PC-9 (cell line): ENCODE measurements at regions not wholly inside any gene's neighbourhood (a gene's known extent, or its start where the extent isn't known, plus 50 kb on each side); places are given as distances from the start of the nearest gene placed in this dataset.
"Not testable (repeated sequence)": the region's sequence is repeated elsewhere in the genome, so short reads cannot be mapped to it uniquely, and the experiment has no call there.

ENCODE experiments used
- BruUV-seq: library from RNA; stranded (reverse); fragments of 400-500 nt; replicated peaks from 2 replicates; lab custom pipeline; 2021; lab: Mats Ljungman, UMichigan
- CTCF ChIA-PET: fragments of 300-600 bp; sonication (Branson Sonifier 250); formaldehyde crosslinking; loops from one replicate; lab custom pipeline; 2022; ENCODE audit warnings: antibody characterized with exemption; lab: Charles Lee
- POLR2A ChIA-PET: fragments of 300-600 bp; sonication (Branson Sonifier 250); formaldehyde crosslinking; loops from one replicate; lab custom pipeline; 2022; ENCODE audit warnings: antibody characterized with exemption; ENCODE audit not compliant: unreplicated experiment; lab: Charles Lee
- DNase-seq, 2 experiments: peaks; one replicate each; pipeline versions ENCODE4 v3.0.0 to v3.0.0-alpha.2; 2015 to 2022; ENCODE audit warnings: mixed read lengths in 1 of 2
- H2AFZ ChIP-seq: fragments of 200-600 bp; sonication (generic); 2 replicates; pipeline ENCODE4 v1.8.1; 2017; ENCODE audit warnings: antibody characterized with exemption
- H3F3A ChIP-seq: fragments of 200-600 bp; sonication (generic); 2 replicates; pipeline ENCODE4 v1.8.1; 2017; ENCODE audit warnings: antibody characterized with exemption, mild to moderate bottlenecking, low read depth; ENCODE audit not compliant: insufficient read depth
- H3K27ac ChIP-seq: fragments of 200-600 bp; sonication (generic); 2 replicates; pipeline ENCODE4 v1.6.1; 2016; ENCODE audit warnings: mixed run types
- H3K27me3 ChIP-seq: fragments of 200-600 bp; sonication (generic); 2 replicates; pipeline ENCODE4 v1.6.1; 2016; ENCODE audit warnings: low read depth, mixed run types; ENCODE audit not compliant: insufficient read depth
- H3K36me3 ChIP-seq: fragments of 200-600 bp; sonication (generic); 2 replicates; pipeline ENCODE4 v1.6.1; 2016; ENCODE audit warnings: low read depth, mixed run types
- H3K4me1 ChIP-seq: fragments of 200-600 bp; sonication (generic); replicated peaks from 2 replicates; pipeline ENCODE4 v1.6.1; 2016; ENCODE audit warnings: mixed run types; ENCODE audit not compliant: insufficient read depth
- H3K4me2 ChIP-seq: fragments of 200-600 bp; sonication (generic); 2 replicates; pipeline ENCODE4 v1.6.1; 2017; ENCODE audit warnings: mixed run types
- H3K4me3 ChIP-seq: fragments of 200-600 bp; sonication (generic); 2 replicates; pipeline ENCODE4 v1.6.1; 2016; ENCODE audit warnings: mixed run types
- H3K79me2 ChIP-seq: fragments of 200-600 bp; sonication (generic); 2 replicates; pipeline ENCODE4 v1.6.1; 2017; ENCODE audit warnings: low read depth, mixed run types
- H3K9me2 ChIP-seq: fragments of 200-600 bp; sonication (generic); 2 replicates; pipeline ENCODE4 v1.8.1; 2017; ENCODE audit warnings: mild to moderate bottlenecking; ENCODE audit not compliant: insufficient read depth
- H3K9me3 ChIP-seq: fragments of 200-600 bp; sonication (generic); 2 replicates; pipeline ENCODE4 v1.8.1; 2016; ENCODE audit warnings: low read depth; ENCODE audit not compliant: insufficient read depth
- H4K20me1 ChIP-seq: fragments of 200-600 bp; sonication (generic); 2 replicates; pipeline ENCODE4 v1.8.1; 2017; ENCODE audit not compliant: insufficient read depth
- EZH2 ChIP-seq: fragments of 200-600 bp; sonication (generic); IDR thresholded peaks from 2 replicates; pipeline ENCODE4 v1.8.0; 2017; ENCODE audit warnings: antibody characterized with exemption, low read depth
- intact Hi-C: fragments of 100-400 bp; cut with micrococcal nuclease; formaldehyde crosslinking; loops from one replicate; pipeline ENCODE4 v1.10.0; 2022; ENCODE audit not compliant: unreplicated experiment
- TF ChIP-seq, protein P1 (sequence below): fragments of 200-600 bp; sonication (generic); conservative IDR thresholded peaks from 2 replicates; pipeline ENCODE4 v1.6.1; 2017; ENCODE audit warnings: mixed run types, antibody characterized with exemption, mild to moderate bottlenecking, moderate library complexity

- Histone ChIP-seq H3K27me3 (peaks cover 21% of the 10 kb centered on the region; the same call in 1 of the 2 replicates), H2AFZ (no peak overlapping the region), H3K9me2 (no peaks in the 10 kb centered on the region), H3F3A (no peaks in the 10 kb centered on the region), H4K20me1 (no peaks in the 10 kb centered on the region), H3K4me2 (no peak overlapping the region), H3K36me3 (no peaks in the 10 kb centered on the region), H3K79me2 (no peaks in the 10 kb centered on the region), H3K4me1 (no peaks in the 10 kb centered on the region), H3K27ac (no peak overlapping the region), H3K9me3 (no peaks in the 10 kb centered on the region), H3K4me3 (no peak overlapping the region)
- ChIA-PET POLR2A (no interaction called here), CTCF (no interaction called here)
- no TSS peak for BruUV-seq
- DNase-seq, result no peak
- intact Hi-C loops, result no loop called here
- TF ChIP-seq, protein P1, sequence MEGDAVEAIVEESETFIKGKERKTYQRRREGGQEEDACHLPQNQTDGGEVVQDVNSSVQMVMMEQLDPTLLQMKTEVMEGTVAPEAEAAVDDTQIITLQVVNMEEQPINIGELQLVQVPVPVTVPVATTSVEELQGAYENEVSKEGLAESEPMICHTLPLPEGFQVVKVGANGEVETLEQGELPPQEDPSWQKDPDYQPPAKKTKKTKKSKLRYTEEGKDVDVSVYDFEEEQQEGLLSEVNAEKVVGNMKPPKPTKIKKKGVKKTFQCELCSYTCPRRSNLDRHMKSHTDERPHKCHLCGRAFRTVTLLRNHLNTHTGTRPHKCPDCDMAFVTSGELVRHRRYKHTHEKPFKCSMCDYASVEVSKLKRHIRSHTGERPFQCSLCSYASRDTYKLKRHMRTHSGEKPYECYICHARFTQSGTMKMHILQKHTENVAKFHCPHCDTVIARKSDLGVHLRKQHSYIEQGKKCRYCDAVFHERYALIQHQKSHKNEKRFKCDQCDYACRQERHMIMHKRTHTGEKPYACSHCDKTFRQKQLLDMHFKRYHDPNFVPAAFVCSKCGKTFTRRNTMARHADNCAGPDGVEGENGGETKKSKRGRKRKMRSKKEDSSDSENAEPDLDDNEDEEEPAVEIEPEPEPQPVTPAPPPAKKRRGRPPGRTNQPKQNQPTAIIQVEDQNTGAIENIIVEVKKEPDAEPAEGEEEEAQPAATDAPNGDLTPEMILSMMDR, result no peak
- TF ChIP-seq EZH2, result no peak
Measured at GRCh38 chr12:5332551-5332950, 99.4 kb upstream of the NTF3 start.

GRCh38 chr12:5333096-5333495 is 98.8 kb upstream of the NTF3 start:
- no peaks in the 10 kb centered on the region for H4K20me1 ChIP-seq
- no peaks in the 10 kb centered on the region for H3K4me1 ChIP-seq
- CTCF ChIA-PET, result no interaction called here
- H3K27ac ChIP-seq, result no peak overlapping the region
- H3F3A ChIP-seq, result no peaks in the 10 kb centered on the region
- POLR2A ChIA-PET, result no interaction called here
- no peak for TF ChIP-seq EZH2
- TF ChIP-seq, protein P1, result no peak
- BruUV-seq, result no TSS peak
- H2AFZ ChIP-seq, result no peak overlapping the region
- DNase-seq, result no peak
- no peaks in the 10 kb centered on the region for H3K79me2 ChIP-seq
- no peak overlapping the region for H3K4me3 ChIP-seq
- no peaks in the 10 kb centered on the region for H3K9me2 ChIP-seq
- H3K4me2 ChIP-seq, result no peak overlapping the region
- no peaks in the 10 kb centered on the region for H3K36me3 ChIP-seq
- H3K27me3 ChIP-seq, result peaks cover 15% of the 10 kb centered on the region; the same call in 1 of the 2 replicates
- intact Hi-C loops, result no loop called here
- H3K9me3 ChIP-seq, result no peaks in the 10 kb centered on the region

DNA sequence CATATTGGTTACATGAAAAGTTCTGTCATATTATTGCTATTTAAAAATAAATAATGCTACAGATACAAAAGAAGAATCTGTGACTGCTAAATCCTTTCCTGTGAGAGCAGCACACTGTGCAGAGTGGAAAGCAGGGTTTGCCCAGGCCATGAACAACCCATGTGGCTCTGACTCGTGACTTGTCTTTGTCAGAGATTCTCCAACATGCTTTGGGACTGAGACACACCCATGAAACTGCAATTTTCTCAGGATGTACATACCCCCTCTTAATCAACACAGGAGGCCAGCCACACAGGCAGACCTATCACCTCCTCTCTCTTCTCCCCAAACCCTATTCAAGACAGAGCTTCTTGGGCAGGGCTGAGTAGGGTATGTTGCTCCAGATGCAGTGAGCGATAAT is 96.8 kb upstream of the NTF3 start:
- POLR2A ChIA-PET, result no interaction called here
- CTCF ChIA-PET, result no interaction called here
- Histone ChIP-seq H3F3A (no peaks in the 10 kb centered on the region), H3K9me2 (no peaks in the 10 kb centered on the region), H3K79me2 (no peaks in the 10 kb centered on the region), H3K4me3 (no peak overlapping the region), H3K4me2 (no peak overlapping the region), H3K27ac (no peak overlapping the region), H3K27me3 (peaks cover 13% of the 10 kb centered on the region; the same call in 1 of the 2 replicates), H3K9me3 (no peaks in the 10 kb centered on the region), H4K20me1 (no peaks in the 10 kb centered on the region), H2AFZ (no peak overlapping the region), H3K36me3 (no peaks in the 10 kb centered on the region), H3K4me1 (no peaks in the 10 kb centered on the region)
- intact Hi-C loops, result no loop called here
- BruUV-seq, result no TSS peak
- TF ChIP-seq, protein P1, result no peak
- no peak for TF ChIP-seq EZH2
- no peak for DNase-seq

DNA sequence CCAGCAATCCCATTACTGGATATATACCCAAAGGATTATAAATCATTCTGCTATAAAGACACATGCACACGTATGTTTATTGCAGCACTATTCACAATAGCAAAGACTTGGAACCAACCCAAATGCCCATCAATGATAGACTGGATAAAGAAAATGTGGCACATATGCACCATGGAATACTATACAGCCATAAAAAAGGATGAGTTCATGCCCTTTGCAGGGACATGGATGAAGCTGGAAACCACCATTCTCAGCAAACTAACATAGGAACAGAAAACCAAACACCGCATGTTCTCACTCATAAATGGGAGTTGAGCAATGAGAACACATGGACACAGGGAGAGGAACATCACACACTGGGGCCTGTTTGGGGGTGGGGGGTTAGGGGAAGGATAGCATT is 90.8 kb upstream of the NTF3 start:
- H3K4me3 ChIP-seq, DNase-seq, H3K27me3 ChIP-seq, H3K4me1 ChIP-seq, POLR2A ChIA-PET, H3K27ac ChIP-seq, H2AFZ ChIP-seq, CTCF ChIA-PET, H3K36me3 ChIP-seq, H3K4me2 ChIP-seq, H4K20me1 ChIP-seq, BruUV-seq, intact Hi-C loops, H3K9me3 ChIP-seq, H3F3A ChIP-seq, H3K9me2 ChIP-seq, H3K79me2 ChIP-seq: not testable (repeated sequence)
